ENCODE measurements at regions not wholly inside any gene's neighbourhood (a gene's known extent, or its start where the extent isn't known, plus 50 kb on each side); places are given as distances from the start of the nearest gene placed in this dataset.

GRCh38 chr5:68973696-68974095 lies 120.1 kb upstream of the SLC30A5 start (continued):
- TF ChIP-seq HMGXB4 (CRISPR knock-in tag; IDR thresholded peaks at IDR 0.05; ENCODE audit: borderline replicate concordance in 1 of 2, low read depth in 1 of 2), result no peak
- no peak for TF ChIP-seq ZNF234 (CRISPR knock-in tag; conservative IDR thresholded peaks at IDR 0.05)

GRCh38 chr5:68983043-68983442 lies 110.8 kb upstream of the SLC30A5 start:
- Histone ChIP-seq H3K4me1 (ENCODE audit: insufficient read depth, low read length) (no peaks in the 10 kb centered on the region), H3K9ac (ENCODE audit: insufficient read depth, low read depth, low read length) (no peak overlapping the region), H3K36me3 (replicated peaks in 1 of 2; ENCODE audit: control insufficient read depth in 1 of 2, insufficient read depth in 2 of 2, low read length in 2 of 2) (no peaks in the 10 kb centered on the region), H3K27me3 (ENCODE audit: control insufficient read depth in 1 of 2, insufficient read depth in 2 of 2, low read length in 2 of 2) (no peaks in the 10 kb centered on the region; a peak in 2 of 5 replicates), H3K27ac (ENCODE audit: extremely low read length, insufficient read depth, low read length) (no peak overlapping the region), H3K4me3 (replicated peaks in 1 of 3; ENCODE audit: insufficient read depth in 1 of 3, low read depth in 2 of 3, low read length in 3 of 3) (no peak overlapping the region), H4K20me1 (ENCODE audit: insufficient read depth, low read length) (no peaks in the 10 kb centered on the region), H3K9me3 (ENCODE audit: low read length) (no peaks in the 10 kb centered on the region), H2AFZ (ENCODE audit: low read length) (no peak overlapping the region), H3K4me2 (ENCODE audit: low read depth, low read length) (no peak overlapping the region), H3K79me2 (ENCODE audit: insufficient read depth, low read length) (no peaks in the 10 kb centered on the region)
- no TSS peak for BruUV-seq (replicated peaks)
- in situ Hi-C loops (cut with HindIII; ENCODE audit: extremely low pct_ligation_motif_present, low pct_unique_long_range_greater_than_20kb) (no loop called here), intact Hi-C loops (cut with micrococcal nuclease; ENCODE audit: unreplicated experiment) (no loop called here)
- no peak for ATAC-seq
- POLR2A ChIA-PET, result no interaction called here
- no peak for DNase-seq (ENCODE audit: low spot score)
- CTCF ChIA-PET (ENCODE audit: low intra/inter-chr PET ratio, low total read pairs), result no interaction called here
- 26% methylated on average over 2 of the region's 2 CpGs for WGBS (ENCODE audit: low lambda C conversion rate)
- FAIRE-seq, result no peak
- TF ChIP-seq, protein P1, sequence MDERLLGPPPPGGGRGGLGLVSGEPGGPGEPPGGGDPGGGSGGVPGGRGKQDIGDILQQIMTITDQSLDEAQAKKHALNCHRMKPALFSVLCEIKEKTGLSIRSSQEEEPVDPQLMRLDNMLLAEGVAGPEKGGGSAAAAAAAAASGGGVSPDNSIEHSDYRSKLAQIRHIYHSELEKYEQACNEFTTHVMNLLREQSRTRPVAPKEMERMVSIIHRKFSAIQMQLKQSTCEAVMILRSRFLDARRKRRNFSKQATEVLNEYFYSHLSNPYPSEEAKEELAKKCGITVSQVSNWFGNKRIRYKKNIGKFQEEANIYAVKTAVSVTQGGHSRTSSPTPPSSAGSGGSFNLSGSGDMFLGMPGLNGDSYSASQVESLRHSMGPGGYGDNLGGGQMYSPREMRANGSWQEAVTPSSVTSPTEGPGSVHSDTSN (CRISPR knock-in tag; IDR thresholded peaks at IDR 0.05), result no peak
- no peak for TF ChIP-seq ZNF382 (CRISPR knock-in tag; IDR thresholded peaks at IDR 0.05; ENCODE audit: borderline replicate concordance)
- TF ChIP-seq CENPT (CRISPR knock-in tag; IDR thresholded peaks at IDR 0.05; ENCODE audit: low read depth), result no peak
- no peak for TF ChIP-seq ZNF737 (CRISPR knock-in tag; IDR thresholded peaks at IDR 0.05; ENCODE audit: borderline replicate concordance)
- no peak for TF ChIP-seq XBP1 (CRISPR knock-in tag; IDR thresholded peaks at IDR 0.05)
- TF ChIP-seq, protein P2, sequence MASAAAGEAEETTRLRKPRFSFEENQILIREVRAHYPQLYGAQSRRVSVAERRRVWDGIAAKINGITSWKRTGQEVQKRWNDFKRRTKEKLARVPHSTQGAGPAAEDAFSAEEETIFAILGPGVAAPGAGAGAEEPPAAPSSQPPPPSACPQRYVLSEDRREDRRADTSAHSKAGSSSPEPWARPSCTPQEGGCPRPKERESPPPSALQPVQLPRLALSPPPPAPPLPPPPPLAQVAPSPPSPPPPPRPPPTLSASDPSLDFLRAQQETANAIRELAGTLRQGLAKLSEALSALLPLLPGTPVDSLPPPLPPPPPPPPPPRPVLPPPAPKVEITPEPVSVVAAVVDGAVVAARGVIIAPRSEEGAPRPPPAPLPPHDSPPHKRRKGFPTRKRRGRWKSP (CRISPR knock-in tag; IDR thresholded peaks at IDR 0.05), result no peak
- no peak for TF ChIP-seq ATM (IDR thresholded peaks at IDR 0.05; ENCODE audit: borderline replicate concordance)
- no peak for TF ChIP-seq ZSCAN12 (CRISPR knock-in tag; IDR thresholded peaks at IDR 0.05)
- TF ChIP-seq SSRP1 (CRISPR knock-in tag; IDR thresholded peaks at IDR 0.05), result no peak
- no peak for TF ChIP-seq ASH2L (IDR thresholded peaks at IDR 0.05; ENCODE audit: insufficient read length, low read depth, low read length)
- TF ChIP-seq TEAD3 (CRISPR knock-in tag; optimal IDR thresholded peaks at IDR 0.05; ENCODE audit: borderline replicate concordance), result no peak
- TF ChIP-seq SMYD3 (CRISPR knock-in tag; IDR thresholded peaks at IDR 0.05), result no peak
- TF ChIP-seq ZFX (CRISPR knock-in tag; IDR thresholded peaks at IDR 0.05; ENCODE audit: low read depth), result no peak
- TF ChIP-seq EED (CRISPR knock-in tag; IDR thresholded peaks at IDR 0.05), result no peak
- no peak for TF ChIP-seq BORCS8-MEF2B (CRISPR knock-in tag; IDR thresholded peaks at IDR 0.05)
- TF ChIP-seq ZNF333 (CRISPR knock-in tag; IDR thresholded peaks at IDR 0.05; ENCODE audit: borderline replicate concordance), result no peak

Measured in HepG2 (cell line).